ENCODE measurements at regions not wholly inside any gene's neighbourhood (a gene's known extent, or its start where the extent isn't known, plus 50 kb on each side); places are given as distances from the start of the nearest gene placed in this dataset.

GRCh38 chr1:196029410-196029809, 578.8 kb downstream of the KCNT2 start:
- in situ Hi-C loops (cut with MboI) (no loop called here), intact Hi-C loops (cut with micrococcal nuclease) (loop anchor here (5.0 kb wide), 1 partner anchor 132 kb away; no protein-coding TSS in a partner anchor)
- DNase-seq (ENCODE audit: extremely low read depth in 1 of 4, low spot score in 3 of 4) = no peak
- no peaks in the 10 kb centered on the region for H3K36me3 ChIP-seq (ENCODE audit: control insufficient read depth, insufficient read depth, low read length)
- H4K20me1 ChIP-seq (replicated peaks; ENCODE audit: control insufficient read depth, insufficient read depth, low read length) = no peaks in the 10 kb centered on the region
- ChIA-PET CTCF (ENCODE audit: low intra/inter-chr PET ratio) (no interaction called here), POLR2A (no interaction called here)
- ATAC-seq = no peak
- H3K27ac ChIP-seq (ENCODE audit: extremely low read depth, low read depth, low read length) = no peak overlapping the region
- no peaks in the 10 kb centered on the region for H3K79me2 ChIP-seq (ENCODE audit: control insufficient read depth, insufficient read depth, low read length)
- H2AFZ ChIP-seq (ENCODE audit: low read depth, low read length) = no peak overlapping the region
- no peak for FAIRE-seq
- no peaks in the 10 kb centered on the region for H3K9me3 ChIP-seq (replicated peaks; ENCODE audit: control insufficient read depth, insufficient read depth, low read depth, low read length)
- no peak overlapping the region for H3K4me3 ChIP-seq
- TF ChIP-seq TAF1 (IDR thresholded peaks at IDR 0.05; ENCODE audit: control insufficient read depth, extremely low read depth, insufficient read depth, low read length, severe bottlenecking) (no peak), ZNF165 (CRISPR knock-in tag; IDR thresholded peaks at IDR 0.05; ENCODE audit: borderline replicate concordance) (no peak), ZNF232 (CRISPR knock-in tag; IDR thresholded peaks at IDR 0.05) (no peak), POLR2G (IDR thresholded peaks at IDR 0.05; ENCODE audit: low read depth, low read length) (no peak), SIN3A (IDR thresholded peaks at IDR 0.05; ENCODE audit: borderline replicate concordance in 2 of 2, control insufficient read depth in 1 of 2, low read depth in 2 of 2, low read length in 2 of 2) (no peak), CBX5 (IDR thresholded peaks at IDR 0.05; ENCODE audit: borderline replicate concordance, low read depth) (no peak), RAD21 (CRISPR knock-in tag; conservative IDR thresholded peaks at IDR 0.05 in 1 of 2, IDR thresholded peaks at IDR 0.05 in 1 of 2) (peak in 1 of 2 experiments; percentile 47; a peak in 2 of 4 replicates), ZNF551 (CRISPR knock-in tag; IDR thresholded peaks at IDR 0.05) (no peak)
- WGBS (ENCODE audit: insufficient coverage, low coverage, missing lambda C conversion rate) = 67% methylated on average over 1 of the region's 1 CpG
- no peak overlapping the region for H3K9ac ChIP-seq (ENCODE audit: insufficient read depth in 1 of 2, low read depth in 2 of 2, low read length in 2 of 2)
- no peak overlapping the region for H3K4me2 ChIP-seq (ENCODE audit: insufficient read depth, low read length)
- no peaks in the 10 kb centered on the region for H3K27me3 ChIP-seq (ENCODE audit: control insufficient read depth in 2 of 2, insufficient read depth in 2 of 2, low read length in 2 of 2)
- H3K4me1 ChIP-seq (replicated peaks in 1 of 2; ENCODE audit: control insufficient read depth in 2 of 2, insufficient read depth in 2 of 2, low read length in 2 of 2) = no peaks in the 10 kb centered on the region; a peak in 1 of 5 replicates
- no TSS peak for BruUV-seq (replicated peaks)
- H3K9me1 ChIP-seq (ENCODE audit: control insufficient read depth, insufficient read depth, low read length) = no peaks in the 10 kb centered on the region

Data from K562 (cell line).